ENCODE measurements at regions not wholly inside any gene's neighbourhood (a gene's known extent, or its start where the extent isn't known, plus 50 kb on each side); places are given as distances from the start of the nearest gene placed in this dataset.

GRCh38 chr17:36778448-36778847, 158.8 kb upstream of the LHX1 start:
- TF ChIP-seq ZFP30 (CRISPR knock-in tag; IDR thresholded peaks at IDR 0.05) (no peak), RARB (CRISPR knock-in tag; IDR thresholded peaks at IDR 0.05) (no peak), CSRNP3 (CRISPR knock-in tag; IDR thresholded peaks at IDR 0.05) (no peak), CREB5 (CRISPR knock-in tag; IDR thresholded peaks at IDR 0.05; ENCODE audit: low read depth) (no peak), CSDC2 (CRISPR knock-in tag; IDR thresholded peaks at IDR 0.05) (no peak), ARNTL (CRISPR knock-in tag; IDR thresholded peaks at IDR 0.05; ENCODE audit: borderline replicate concordance, low read depth) (no peak), PATZ1 (CRISPR knock-in tag; IDR thresholded peaks at IDR 0.05; ENCODE audit: borderline replicate concordance) (no peak), ZNF565 (CRISPR knock-in tag; conservative IDR thresholded peaks at IDR 0.05; ENCODE audit: low read depth) (no peak), TCF4 (CRISPR knock-in tag; IDR thresholded peaks at IDR 0.05; ENCODE audit: borderline replicate concordance) (no peak), ZNF70 (CRISPR knock-in tag; IDR thresholded peaks at IDR 0.05) (no peak), TSHZ2 (CRISPR knock-in tag; IDR thresholded peaks at IDR 0.05) (no peak), GLIS3 (CRISPR knock-in tag; IDR thresholded peaks at IDR 0.05) (no peak)
